Putamen (tissue), 1 donor: ENCODE measurements at regions not wholly inside any gene's neighbourhood (a gene's known extent, or its start where the extent isn't known, plus 50 kb on each side); places are given as distances from the start of the nearest gene placed in this dataset.
"Not testable (repeated sequence)": the region's sequence is repeated elsewhere in the genome, so short reads cannot be mapped to it uniquely, and the experiment has no call there.

Experiments
- DNase-seq: peaks from one replicate; pipeline ENCODE4 v3.0.0-alpha.2; 2016; ENCODE audit warnings: low spot score

DNA sequence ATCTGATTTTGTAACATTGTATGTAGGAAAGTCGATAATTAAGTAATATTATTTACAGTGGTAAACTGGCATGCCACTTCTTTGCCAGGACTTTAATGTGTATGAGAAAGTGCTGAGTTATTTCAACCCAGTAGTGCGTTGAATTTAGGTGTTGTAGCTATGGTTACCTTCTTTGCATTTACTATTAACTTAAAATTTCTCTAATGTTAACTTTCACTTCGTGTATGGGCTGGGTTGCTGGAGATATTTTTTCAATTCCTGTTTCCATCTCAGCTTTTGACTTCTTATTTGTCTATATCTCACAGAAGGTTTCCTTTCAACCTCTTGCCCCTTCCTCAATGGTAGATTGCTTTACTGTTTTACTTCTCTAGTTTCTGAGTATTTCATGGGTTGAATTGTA lies 1345.6 kb downstream of the FSCB start:
- no peak for DNase-seq

DNA sequence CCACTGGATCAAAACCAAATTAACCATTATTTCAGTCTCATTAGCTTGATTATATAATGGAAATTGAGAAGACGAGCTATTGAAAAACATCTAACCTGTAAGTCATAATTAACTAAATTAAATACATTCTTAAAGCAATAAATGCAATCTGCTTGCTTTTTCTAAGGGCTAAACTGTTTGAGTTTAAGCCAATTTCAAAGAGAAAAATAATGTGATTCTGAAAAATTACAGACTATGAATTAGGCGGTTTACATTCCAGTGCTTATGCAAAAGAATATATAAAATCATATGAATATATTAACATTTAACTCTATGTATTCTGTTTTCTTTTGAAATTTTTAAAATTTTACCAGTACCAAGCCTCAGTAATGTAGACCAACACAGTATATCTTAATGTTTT lies 1349.4 kb downstream of the FSCB start:
- no peak for DNase-seq

DNA sequence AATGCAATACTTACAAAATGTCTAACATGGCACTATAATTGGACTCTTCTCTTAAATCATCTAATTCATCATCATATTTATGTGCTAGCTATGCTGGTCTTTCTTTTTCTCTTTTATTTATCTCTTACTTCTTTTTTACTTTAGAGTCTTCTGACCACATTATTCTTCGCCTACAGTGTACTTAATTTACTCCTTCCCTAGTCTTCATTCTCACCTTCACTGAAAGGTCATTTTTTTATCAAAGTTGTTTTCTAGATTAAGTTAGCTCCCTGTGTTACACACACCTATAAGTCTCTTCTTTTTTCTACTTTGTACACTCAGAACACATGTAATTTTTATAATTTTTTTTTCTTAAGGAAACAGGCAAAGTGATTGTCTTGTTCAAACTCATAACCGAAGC lies 1351.2 kb downstream of the FSCB start:
- no peak for DNase-seq

DNA sequence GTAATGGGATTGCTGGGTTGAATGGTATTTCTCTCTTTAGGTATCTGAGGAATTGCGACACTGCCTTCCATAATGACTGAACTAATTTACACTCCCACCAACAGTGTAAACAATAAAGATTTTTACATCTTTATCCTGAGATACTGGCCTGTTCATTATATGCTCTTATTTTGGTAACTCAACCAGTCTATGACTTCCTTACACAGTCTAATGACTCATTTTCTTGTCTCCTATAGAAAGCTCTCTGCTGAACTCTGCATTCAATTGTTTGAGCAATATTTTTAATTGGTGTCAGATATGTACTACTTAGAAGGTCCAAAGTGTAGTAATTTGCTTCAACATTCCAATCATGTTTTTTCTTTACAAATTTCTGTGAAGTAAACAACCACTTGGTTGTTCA lies 1351.8 kb downstream of the FSCB start:
- no peak for DNase-seq

DNA sequence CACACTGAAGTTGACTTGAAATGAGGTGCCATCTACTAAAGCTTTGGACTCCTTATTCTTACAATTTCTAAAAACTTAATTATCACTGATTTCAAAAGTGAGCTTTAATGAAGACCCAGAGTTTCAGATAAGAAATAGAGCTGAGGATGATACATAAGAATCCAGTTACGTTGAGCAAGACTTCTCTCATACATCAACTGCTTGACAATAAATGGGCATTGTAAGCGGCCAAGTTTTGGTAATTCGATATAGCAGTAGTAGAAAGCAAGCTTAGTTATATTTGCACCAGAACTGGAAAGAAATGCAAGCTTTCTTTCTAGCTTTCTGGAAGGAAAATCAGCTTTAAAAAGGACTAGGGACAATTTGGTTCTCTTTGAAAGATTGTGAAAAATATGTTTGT lies 1359.6 kb downstream of the FSCB start:
- DNase-seq = no peak

DNA sequence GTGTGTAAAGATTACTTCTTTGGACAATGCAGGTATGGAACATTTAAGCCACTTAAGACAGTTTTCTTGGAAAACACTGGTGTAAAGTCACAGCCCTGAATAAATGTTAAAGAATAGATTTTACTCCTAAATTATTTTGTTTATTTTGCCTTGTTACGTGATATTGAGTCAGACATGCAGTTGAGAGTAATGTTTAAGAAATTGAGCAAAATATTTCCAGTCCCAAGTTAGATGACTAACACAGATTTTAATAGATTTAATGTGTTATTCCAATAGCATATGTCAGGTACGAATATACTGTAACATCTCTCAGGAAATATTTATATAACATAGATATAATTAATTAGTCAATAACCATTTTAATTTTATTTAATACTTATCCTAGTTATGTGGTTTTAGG lies 1361.7 kb downstream of the FSCB start:
- DNase-seq = no peak

DNA sequence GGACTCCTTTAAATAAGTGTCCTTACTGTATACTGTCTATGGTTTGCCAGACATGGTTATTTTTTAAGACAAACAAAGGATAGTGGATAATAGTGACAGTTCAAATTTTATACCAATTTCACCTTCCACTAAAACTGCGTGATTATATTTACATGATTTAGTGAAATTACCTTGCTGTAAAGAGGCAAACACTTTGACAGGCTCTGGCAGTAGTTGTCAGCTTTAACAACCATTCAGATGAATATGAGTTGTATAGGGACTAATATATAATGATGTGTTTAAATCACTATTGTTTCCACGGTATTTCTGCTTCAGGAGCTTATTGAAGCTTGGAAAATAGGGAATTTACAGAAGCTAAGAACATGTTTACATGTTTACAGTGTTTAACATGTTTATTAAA lies 1364.0 kb downstream of the FSCB start:
- DNase-seq = no peak

DNA sequence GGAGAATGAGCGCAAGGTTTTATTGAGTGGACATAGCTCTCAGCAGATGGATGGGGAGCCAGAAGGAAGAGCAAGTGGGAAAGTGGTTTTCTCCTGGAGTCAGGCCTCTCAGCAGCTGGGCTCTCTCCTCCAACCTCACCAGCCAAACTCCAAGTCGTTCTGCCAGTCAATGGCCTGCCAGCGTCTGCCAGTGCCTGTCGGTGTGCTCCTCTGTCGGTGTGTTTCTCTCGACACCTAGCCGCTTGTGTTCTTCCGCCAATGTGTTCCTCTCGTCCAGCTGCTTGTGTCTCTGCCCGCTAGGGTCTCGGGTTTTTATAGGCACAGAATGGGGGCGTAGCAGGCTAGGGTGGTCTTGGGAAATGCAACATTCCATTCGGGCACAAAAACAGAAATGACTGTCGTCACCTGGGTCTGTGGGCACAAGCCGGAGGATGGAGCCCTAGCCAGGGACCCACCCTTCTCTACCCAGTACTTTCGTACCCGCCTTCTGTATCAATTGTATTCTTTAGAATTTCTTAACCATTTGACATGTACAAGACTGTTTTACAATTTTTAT lies 1365.4 kb downstream of the FSCB start:
- DNase-seq = no peak

DNA sequence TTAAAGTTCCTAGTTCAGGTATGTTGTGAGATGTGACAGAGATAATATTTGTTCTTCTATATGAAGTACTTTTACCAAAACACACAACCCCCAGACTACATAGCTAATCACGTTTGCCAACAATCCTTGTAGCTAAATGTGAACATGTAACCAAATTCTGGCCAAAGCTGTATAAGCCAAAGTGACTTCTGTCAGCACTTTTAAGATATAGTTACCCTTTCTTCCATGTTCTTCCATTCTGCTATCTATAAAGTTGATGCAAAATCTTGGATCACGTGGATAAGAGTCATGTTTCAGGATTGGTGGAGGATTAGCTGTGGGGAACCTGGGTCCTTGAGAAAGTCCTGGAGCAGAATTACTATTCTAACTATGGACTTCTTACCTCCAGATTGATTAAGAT lies 1366.6 kb downstream of the FSCB start:
- no peak for DNase-seq

DNA sequence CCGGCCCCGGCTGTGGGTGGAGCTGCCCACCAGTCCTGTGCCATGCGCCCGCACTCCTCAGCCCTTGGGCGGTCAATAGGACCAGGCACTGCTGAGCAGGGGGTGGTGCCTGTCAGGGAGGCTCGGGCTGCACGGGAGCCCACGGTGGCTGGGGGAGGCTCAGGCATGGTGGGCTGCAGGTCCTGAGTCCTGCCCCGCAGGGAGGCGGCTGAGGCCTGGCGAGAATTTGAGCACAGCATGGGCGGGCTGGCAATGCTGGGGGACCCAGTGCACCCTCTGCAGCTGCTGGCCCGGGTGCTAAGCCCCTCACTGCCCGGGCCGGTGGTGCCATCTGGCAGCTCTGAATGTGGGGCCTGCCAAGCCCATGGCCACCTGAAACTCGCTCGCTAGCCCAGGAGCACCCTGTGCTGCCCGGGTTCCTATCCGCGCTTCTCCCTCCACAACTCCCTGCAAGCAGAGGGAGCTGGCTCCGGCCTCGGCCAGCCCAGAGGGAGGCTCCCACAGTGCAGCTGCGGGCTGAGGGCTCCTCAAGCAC lies 1371.1 kb downstream of the FSCB start:
- DNase-seq = no peak

DNA sequence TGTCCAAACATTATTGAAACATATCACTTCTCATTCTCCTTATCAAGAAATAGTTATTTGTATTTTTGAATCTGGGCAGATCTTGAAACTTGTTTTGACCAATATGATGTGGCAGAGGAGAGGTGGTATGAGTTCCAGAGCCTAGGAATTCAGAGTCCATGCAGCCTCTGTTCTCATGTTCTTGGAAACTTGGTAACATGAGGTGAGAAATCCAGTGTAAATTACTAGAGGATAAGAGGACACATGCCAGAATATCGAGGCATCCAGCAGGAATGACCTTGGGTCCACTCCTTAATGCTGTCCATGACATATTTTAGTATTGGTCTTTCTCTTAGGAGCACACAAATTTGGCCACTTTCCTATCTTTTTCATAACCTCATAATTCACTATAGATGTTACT lies 1374.6 kb downstream of the FSCB start:
- no peak for DNase-seq

DNA sequence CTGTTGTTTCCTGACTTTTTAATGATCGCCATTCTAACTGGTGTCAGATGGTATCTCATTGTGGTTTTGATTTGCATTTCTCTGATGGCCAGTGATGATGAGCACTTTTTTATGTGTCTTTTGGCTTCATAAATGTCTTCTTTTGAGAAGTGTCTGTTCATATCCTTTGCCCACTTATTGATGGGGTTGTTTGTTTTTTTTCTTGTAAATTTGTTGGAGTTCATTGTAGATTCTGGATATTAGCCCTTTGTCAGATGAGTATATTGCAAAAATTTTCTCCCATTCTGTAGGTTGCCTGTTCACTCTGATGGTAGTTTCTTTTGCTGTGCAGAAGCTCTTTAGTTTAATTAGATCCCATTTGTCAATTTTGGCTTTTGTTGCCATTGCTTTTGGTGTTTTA lies 1378.7 kb downstream of the FSCB start:
- DNase-seq = not testable (repeated sequence)

DNA sequence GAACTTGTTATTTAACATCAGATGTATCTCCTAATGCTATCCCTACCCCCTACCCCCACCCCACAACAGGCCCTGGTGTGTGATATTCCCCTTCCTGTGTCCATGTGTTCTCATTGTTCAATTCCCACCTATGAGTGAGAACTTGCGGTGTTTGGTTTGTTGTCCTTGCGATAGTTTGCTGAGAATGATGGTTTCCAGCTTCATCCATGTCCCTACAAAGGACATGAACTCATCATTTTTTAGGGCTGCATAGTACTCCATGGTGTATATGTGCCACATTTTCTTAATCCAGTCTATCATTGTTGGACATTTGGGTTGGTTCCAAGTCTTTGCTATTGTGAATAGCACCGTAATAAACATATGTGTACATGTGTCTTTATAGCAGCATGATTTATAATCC lies 1379.2 kb downstream of the FSCB start:
- DNase-seq = not testable (repeated sequence)

DNA sequence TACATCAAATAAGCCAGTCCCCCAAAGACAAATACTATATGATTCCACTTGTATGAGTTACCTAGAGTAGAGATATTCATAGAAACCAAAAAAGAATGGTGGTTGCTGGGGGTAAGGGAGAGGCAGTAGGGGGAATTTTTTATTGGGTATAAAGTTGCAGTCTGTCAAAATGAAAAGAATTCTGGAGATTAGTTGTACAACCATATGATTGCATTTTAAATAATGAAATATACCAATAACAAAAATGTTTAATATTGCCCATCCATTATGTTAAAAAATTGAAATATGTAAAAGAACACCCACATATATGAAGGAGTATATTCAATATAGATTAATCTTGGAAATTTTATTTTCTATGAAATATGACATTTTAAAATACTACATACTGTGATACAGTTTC lies 1383.5 kb downstream of the FSCB start:
- DNase-seq = no peak

DNA sequence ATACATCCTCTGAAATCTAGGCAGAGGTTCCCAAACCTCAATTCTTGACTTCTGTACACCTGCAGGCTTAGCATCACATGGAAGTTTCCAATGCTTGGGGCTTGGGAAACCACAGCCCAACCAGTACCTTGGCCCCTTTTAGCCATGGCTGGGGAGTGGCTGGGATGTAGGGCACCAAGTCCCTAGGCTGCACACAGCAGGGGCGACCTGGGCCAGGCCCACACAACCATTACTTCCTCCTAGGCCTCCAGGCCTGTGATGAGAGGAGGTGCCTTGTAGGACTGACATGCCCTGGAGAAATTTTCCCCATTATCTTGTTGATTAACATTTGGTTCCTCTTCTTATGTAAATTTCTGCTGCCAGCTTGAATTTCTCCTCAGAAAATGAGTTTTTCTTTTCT lies 1387.4 kb downstream of the FSCB start:
- DNase-seq = no peak

DNA sequence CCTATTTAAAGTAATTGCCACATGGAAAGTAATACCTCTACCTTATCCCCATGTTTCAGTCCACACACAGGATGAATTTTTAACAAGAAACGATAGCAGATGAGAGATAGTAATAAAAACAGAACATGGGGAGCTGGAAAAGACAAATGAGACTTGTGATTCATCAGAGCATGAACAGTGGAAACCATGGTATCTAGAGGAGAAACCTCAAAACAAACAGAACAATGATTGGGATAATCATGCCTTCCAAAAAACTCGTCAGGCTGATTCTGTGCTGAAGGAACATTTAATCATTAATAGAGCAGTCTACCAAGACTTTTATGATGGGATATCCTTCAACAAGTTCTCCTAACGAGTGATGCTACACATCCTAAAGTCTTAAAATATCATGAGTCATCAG lies 1390.7 kb downstream of the FSCB start:
- no peak for DNase-seq

DNA sequence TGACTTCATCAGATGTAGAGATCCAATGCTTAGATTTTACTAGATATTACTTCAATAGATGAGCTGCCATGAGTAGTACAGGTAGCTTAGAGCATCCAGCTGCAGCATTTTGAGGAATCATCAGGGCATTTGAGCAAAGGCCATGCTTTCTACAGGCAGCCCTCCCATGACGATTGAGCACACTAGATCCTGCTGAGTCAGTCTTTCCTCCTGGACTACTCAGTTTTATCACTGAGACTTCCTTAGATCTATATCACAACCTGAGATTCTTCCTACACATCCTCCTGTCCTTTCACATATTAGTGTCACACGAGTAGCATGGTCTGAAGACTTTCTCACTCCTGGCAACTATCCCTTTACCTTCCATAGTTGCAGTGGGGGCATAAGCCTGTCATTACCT lies 1401.8 kb downstream of the FSCB start:
- DNase-seq = no peak

DNA sequence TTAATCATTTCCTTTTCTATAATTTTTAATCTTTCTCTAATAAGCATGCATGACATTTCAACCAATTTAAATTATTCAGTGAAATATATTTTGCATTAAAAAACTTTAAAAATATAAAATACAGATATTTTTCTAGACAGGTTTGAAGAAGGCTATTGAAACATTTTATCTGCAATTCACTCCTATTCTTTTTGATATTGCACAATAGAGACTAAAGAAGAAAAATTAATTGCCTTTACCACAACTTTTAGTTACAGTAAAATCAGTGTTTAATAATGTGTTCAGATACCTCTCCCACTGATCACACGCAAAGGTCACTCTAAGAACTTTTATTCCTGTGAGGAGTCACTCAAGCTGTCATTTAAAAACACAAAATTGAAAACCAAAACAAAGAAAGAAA lies 1416.7 kb downstream of the FSCB start:
- DNase-seq = no peak

DNA sequence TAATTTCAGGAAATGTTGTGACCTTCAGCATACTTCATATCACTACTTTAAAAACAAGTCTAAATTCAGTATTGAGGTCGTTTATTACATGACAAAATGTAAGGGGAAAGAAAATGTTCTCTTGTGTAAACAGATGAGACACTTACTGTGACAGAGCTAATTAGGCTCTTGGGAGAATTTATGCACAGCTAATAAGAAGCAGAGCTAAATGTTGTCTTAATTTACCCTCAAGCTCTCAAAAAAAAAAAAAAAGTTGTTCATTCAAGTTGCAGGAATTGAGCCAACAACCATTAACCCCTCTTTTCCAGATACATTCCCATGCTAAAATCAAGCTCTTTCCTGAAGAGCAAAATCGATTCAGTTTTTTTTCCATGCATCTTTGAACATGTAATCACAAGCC lies 1419.4 kb downstream of the FSCB start:
- no peak for DNase-seq

DNA sequence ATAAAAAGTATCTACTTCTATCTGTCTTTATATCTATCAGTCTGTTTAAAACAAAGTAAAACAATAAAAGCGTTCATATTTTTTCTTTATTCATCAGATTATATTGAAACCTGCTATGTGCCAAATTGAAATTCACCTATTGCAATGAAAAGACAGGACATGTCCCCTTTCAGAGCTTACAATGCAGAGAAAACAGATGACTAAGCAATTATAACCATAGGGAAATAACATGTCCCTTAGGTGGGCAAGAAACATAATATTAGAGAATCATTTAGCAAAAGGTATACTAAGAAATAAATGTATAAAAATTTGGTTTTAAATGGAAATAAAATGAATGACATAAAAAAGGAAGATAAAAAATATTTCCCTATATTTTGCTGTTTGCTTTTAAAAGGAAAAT lies 1421.3 kb downstream of the FSCB start:
- DNase-seq = no peak

DNA sequence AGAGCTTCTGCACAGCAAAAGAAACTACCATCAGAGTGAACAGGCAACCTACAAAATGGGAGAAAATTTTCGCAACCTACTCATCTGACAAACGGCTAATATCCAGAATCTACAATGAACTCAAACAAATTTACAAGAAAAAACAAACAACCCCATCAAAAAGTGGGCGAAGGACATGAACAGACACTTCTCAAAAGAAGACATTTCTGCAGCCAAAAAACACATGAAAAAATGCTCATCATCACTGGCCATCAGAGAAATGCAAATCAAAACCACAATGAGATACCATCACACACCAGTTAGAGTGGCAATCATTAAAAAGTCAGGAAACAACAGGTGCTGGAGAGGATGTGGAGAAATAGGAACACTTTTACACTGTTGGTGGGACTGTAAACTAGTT lies 1439.7 kb downstream of the FSCB start:
- DNase-seq = not testable (repeated sequence)

DNA sequence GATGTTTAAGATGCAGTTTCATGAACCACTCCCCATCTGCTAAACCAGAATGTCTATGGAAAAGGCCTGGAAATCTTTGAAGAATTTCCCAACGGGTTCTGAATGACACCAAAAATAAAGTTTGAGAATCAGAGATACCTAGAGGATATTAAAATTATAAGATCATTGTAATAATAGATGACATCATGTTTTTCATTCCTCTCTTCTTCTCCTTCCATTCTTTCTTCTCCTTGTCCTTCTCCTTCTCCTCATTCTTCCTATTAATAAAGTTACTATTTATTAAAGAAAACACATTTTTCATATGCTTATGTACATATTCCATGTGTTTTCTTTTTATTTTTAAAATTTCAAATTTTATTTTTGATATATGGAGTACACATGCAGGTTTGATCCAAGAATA lies 1449.4 kb downstream of the LRFN5 start:
- no peak for DNase-seq

DNA sequence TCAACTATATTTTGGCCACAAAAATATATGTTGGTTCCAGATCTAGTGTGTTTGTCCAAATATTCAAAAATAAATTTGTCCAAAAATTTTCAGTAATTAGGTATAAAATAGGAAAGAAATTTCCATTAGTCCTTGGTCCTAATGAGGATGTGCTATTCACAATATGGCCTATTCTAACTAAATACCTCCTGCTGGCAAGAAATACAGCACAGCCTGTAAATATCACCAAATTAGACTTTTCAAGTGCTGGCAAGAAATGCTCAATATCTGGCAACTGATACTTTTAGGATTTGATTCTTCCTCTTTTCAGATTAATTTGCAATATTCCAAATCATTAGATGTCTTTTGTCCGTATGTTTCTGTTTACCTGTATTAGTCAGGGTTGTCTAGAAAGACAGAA lies 1446.2 kb downstream of the LRFN5 start:
- DNase-seq = no peak

DNA sequence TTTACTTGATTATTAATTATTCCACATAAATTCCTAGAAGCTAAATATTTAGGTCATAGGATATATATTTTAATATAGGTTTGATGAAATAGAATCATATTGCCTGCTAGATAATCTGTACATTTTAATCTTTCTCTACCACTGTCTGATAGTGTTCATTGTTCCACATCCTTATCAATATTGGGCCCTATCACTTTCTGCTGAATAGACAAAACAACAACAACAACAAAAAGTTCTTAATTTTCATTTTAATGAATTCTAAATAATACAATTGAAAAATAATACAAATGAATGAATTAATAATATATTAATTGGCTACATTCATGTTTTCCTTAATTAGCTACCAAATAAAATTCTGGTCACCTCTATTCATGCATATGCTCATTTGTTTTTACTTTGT lies 1437.2 kb downstream of the LRFN5 start:
- no peak for DNase-seq

DNA sequence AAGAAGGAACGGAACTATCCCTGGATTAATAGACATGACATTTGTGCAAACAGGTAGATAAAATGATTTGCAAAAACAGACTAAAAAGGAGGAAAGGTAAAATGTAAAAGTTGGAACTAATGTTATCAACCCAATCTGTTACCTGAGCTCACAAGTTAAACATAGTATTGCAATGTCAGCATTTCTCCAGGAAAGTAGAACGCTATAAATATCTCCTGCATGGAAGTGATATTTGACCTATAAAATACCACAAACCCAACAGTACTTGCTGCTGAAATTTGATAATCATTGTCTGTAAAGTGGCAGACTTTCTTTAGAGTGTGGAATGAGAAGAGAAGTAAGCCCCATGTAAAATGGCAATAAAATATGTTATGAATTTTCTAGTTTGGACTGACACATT lies 1435.7 kb downstream of the LRFN5 start:
- DNase-seq = peak; percentile 0
